ENCODE measurements at regions not wholly inside any gene's neighbourhood (a gene's known extent, or its start where the extent isn't known, plus 50 kb on each side); places are given as distances from the start of the nearest gene placed in this dataset.

DNA sequence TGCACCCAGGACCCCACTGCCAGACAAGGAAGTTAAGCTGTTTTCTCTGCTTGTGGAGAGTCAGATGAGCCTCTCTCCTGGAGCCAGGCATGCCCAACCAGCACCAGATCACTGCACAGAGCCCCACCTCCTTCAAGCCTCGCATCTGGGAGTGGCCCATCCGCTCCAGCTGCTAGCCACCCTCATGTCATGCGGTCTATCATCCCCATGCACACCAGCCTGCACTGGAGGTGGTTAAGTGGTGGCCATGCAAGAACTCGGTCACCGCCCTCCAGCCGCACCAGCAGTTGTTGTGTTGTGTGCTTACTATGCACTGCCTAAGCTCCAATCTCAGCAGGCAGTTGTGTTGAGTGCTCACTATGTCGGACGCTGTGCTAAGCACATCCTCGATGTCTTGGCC, 177.9 kb upstream of the SLC14A2 start:
- DNase-seq (ENCODE audit: low read depth) (no peak), FAIRE-seq (no peak)
- TF ChIP-seq EZH2 (IDR thresholded peaks at IDR 0.05; ENCODE audit: insufficient read depth, low read length) (no peak), CTCF (IDR thresholded peaks at IDR 0.05; ENCODE audit: insufficient read depth, low read depth, low read length) (no peak)
- H3K9me3 Mint-ChIP-seq (ENCODE audit: unreplicated experiment) = no peaks in the 10 kb centered on the region
- H3K4me3 Mint-ChIP-seq (ENCODE audit: unreplicated experiment) = no peak overlapping the region
- Histone ChIP-seq H3K4me1 (ENCODE audit: insufficient read depth, low read length) (no peaks in the 10 kb centered on the region), H4K20me1 (ENCODE audit: insufficient read depth, low read length) (no peaks in the 10 kb centered on the region), H3K4me3 (ENCODE audit: insufficient read depth, low read depth, low read length) (no peak overlapping the region), H3K79me2 (ENCODE audit: insufficient read depth, low read length) (no peaks in the 10 kb centered on the region), H3K9ac (ENCODE audit: low read length) (no peak overlapping the region), H3K4me2 (ENCODE audit: low read length) (no peak overlapping the region), H3K27me3 (ENCODE audit: insufficient read depth, low read length) (no peaks in the 10 kb centered on the region), H2AFZ (ENCODE audit: low read depth, low read length) (no peak overlapping the region), H3K9me3 (ENCODE audit: insufficient read depth, low read depth, low read length) (no peaks in the 10 kb centered on the region), H3K36me3 (ENCODE audit: insufficient read depth, low read length) (no peaks in the 10 kb centered on the region), H3K27ac (ENCODE audit: low read depth, low read length) (no peak overlapping the region)
- H3K27ac Mint-ChIP-seq (ENCODE audit: unreplicated experiment) = no peak overlapping the region
- peaks cover 14% of the 10 kb centered on the region for H3K27me3 Mint-ChIP-seq (ENCODE audit: low read depth, unreplicated experiment)
- H3K36me3 Mint-ChIP-seq (ENCODE audit: low read depth, unreplicated experiment) = no peaks in the 10 kb centered on the region
- H3K4me1 Mint-ChIP-seq (ENCODE audit: low read depth, unreplicated experiment) = no peaks in the 10 kb centered on the region

- H3K79me2 ChIP-seq (ENCODE audit: insufficient read depth, low read length) = no peaks in the 10 kb centered on the region
- H3K9ac ChIP-seq (ENCODE audit: low read length) = no peak overlapping the region
- H3K27me3 ChIP-seq (ENCODE audit: insufficient read depth, low read length) = peaks cover 2% of the 10 kb centered on the region
- no peak overlapping the region for H3K4me2 ChIP-seq (ENCODE audit: low read length)
- H3K4me3 ChIP-seq (ENCODE audit: insufficient read depth, low read depth, low read length) = no peak overlapping the region
- DNase-seq (ENCODE audit: low read depth) (peak; percentile 23), FAIRE-seq (no peak)
- no peaks in the 10 kb centered on the region for H3K4me1 Mint-ChIP-seq (ENCODE audit: low read depth, unreplicated experiment)
- no peaks in the 10 kb centered on the region for H3K36me3 Mint-ChIP-seq (ENCODE audit: low read depth, unreplicated experiment)
- no peak overlapping the region for H3K4me3 Mint-ChIP-seq (ENCODE audit: unreplicated experiment)
- no peaks in the 10 kb centered on the region for H3K9me3 ChIP-seq (ENCODE audit: insufficient read depth, low read depth, low read length)
- no peak for TF ChIP-seq CTCF (IDR thresholded peaks at IDR 0.05; ENCODE audit: insufficient read depth, low read depth, low read length)
- no peak for TF ChIP-seq EZH2 (IDR thresholded peaks at IDR 0.05; ENCODE audit: insufficient read depth, low read length)
- H4K20me1 ChIP-seq (ENCODE audit: insufficient read depth, low read length) = no peaks in the 10 kb centered on the region
- H3K4me1 ChIP-seq (ENCODE audit: insufficient read depth, low read length) = no peaks in the 10 kb centered on the region
- H3K27me3 Mint-ChIP-seq (ENCODE audit: low read depth, unreplicated experiment) = peaks cover 17% of the 10 kb centered on the region
- H3K27ac Mint-ChIP-seq (ENCODE audit: unreplicated experiment) = no peak overlapping the region
- H2AFZ ChIP-seq (ENCODE audit: low read depth, low read length) = no peak overlapping the region
- no peaks in the 10 kb centered on the region for H3K36me3 ChIP-seq (ENCODE audit: insufficient read depth, low read length)
- no peaks in the 10 kb centered on the region for H3K9me3 Mint-ChIP-seq (ENCODE audit: unreplicated experiment)
- H3K27ac ChIP-seq (ENCODE audit: low read depth, low read length) = no peak overlapping the region
Measured at GRCh38 chr18:45439851-45440645, 175.2 kb upstream of the SLC14A2 start.

Data from astrocyte (in vitro differentiated cells and primary cell).